MM.1S (cell line): ENCODE measurements at regions not wholly inside any gene's neighbourhood (a gene's known extent, or its start where the extent isn't known, plus 50 kb on each side); places are given as distances from the start of the nearest gene placed in this dataset.

Source experiments
- DNase-seq: peaks from one replicate; pipeline ENCODE4 v3.0.0-alpha.2; 2015
- H2AFZ ChIP-seq: fragments of 300-600 bp; sonication (generic); 2 replicates; pipeline ENCODE4 v1.6.0; 2016; ENCODE audit warnings: antibody characterized with exemption, low read length
- H3F3A ChIP-seq: fragments of 300-600 bp; sonication (generic); 2 replicates; pipeline ENCODE4 v1.6.1; 2016; ENCODE audit warnings: mild to moderate bottlenecking, antibody characterized with exemption, low read length, moderate library complexity, mixed read lengths; ENCODE audit not compliant: insufficient read depth
- H3K27ac ChIP-seq: fragments of 300-600 bp; sonication (generic); 2 replicates; pipeline ENCODE4 v1.5.1; 2016; ENCODE audit warnings: mild to moderate bottlenecking, low read length
- H3K27me3 ChIP-seq: fragments of 300-600 bp; sonication (generic); replicated peaks from 2 replicates; pipeline ENCODE4 v1.6.0; 2016; ENCODE audit warnings: low read length; ENCODE audit not compliant: insufficient read depth
- H3K36me3 ChIP-seq: fragments of 300-600 bp; sonication (generic); replicated peaks from 2 replicates; pipeline ENCODE4 v1.6.1; 2016; ENCODE audit warnings: mild to moderate bottlenecking, low read length, mixed read lengths; ENCODE audit not compliant: insufficient read depth
- H3K4me1 ChIP-seq: fragments of 300-600 bp; sonication (generic); 2 replicates; pipeline ENCODE4 v1.6.1; 2016; ENCODE audit warnings: low read length, mixed read lengths
- H3K4me2 ChIP-seq: fragments of 300-600 bp; sonication (generic); 2 replicates; pipeline ENCODE4 v1.6.0; 2016; ENCODE audit warnings: low read depth, low read length
- H3K4me3 ChIP-seq: fragments of 300-600 bp; sonication (generic); 2 replicates; pipeline ENCODE4 v1.5.1; 2016; ENCODE audit warnings: low read length, mixed read lengths
- H3K79me2 ChIP-seq: fragments of 300-600 bp; sonication (generic); 2 replicates; pipeline ENCODE4 v1.6.1; 2016; ENCODE audit warnings: mixed run types, low read length, mixed read lengths
- H3K9ac ChIP-seq: fragments of 300-600 bp; sonication (generic); 2 replicates; pipeline ENCODE4 v1.6.1; 2016; ENCODE audit warnings: low read length, mixed read lengths
- H3K9me2 ChIP-seq: fragments of 300-600 bp; sonication (generic); replicated peaks from 2 replicates; pipeline ENCODE4 v1.6.1; 2016; ENCODE audit warnings: mild to moderate bottlenecking, low read length, mixed read lengths; ENCODE audit not compliant: insufficient read depth
- H3K9me3 ChIP-seq: fragments of 300-600 bp; sonication (generic); replicated peaks from 2 replicates; pipeline ENCODE4 v1.6.1; 2016; ENCODE audit warnings: mild to moderate bottlenecking, low read length, mixed read lengths; ENCODE audit not compliant: insufficient read depth
- H4K20me1 ChIP-seq: fragments of 300-600 bp; sonication (generic); 2 replicates; pipeline ENCODE4 v1.6.1; 2016; ENCODE audit warnings: mild to moderate bottlenecking, low read length, moderate library complexity, mixed read lengths; ENCODE audit not compliant: insufficient read depth
- CTCF ChIP-seq: fragments of 300-600 bp; sonication (generic); IDR thresholded peaks from 2 replicates; pipeline ENCODE4 v1.5.1; 2016; ENCODE audit warnings: antibody characterized with exemption, low read length, mixed read lengths
- EZH2 ChIP-seq: fragments of 300-600 bp; sonication (generic); optimal IDR thresholded peaks from 2 replicates; pipeline ENCODE3; 2017; ENCODE audit warnings: low read depth, mild to moderate bottlenecking, antibody characterized with exemption, low read length, mixed read lengths
- EZH2phosphoT487 ChIP-seq: fragments of 300-600 bp; sonication (generic); IDR thresholded peaks from 2 replicates; pipeline ENCODE4 v1.6.1; 2018; ENCODE audit warnings: antibody characterized with exemption, low read length

- TF ChIP-seq EZH2phosphoT487 (no peak), CTCF (no peak)
- H3K9me3 ChIP-seq, result no peaks in the 10 kb centered on the region
- no peaks in the 10 kb centered on the region for H4K20me1 ChIP-seq
- H3K9ac ChIP-seq, result no peak overlapping the region
- H3K27me3 ChIP-seq, result no peaks in the 10 kb centered on the region
- H3K36me3 ChIP-seq, result no peaks in the 10 kb centered on the region
- H3K79me2 ChIP-seq, result no peaks in the 10 kb centered on the region
- H3K9me2 ChIP-seq, result no peaks in the 10 kb centered on the region
- DNase-seq, result no peak
- H2AFZ ChIP-seq, result no peak overlapping the region
- no peaks in the 10 kb centered on the region for H3F3A ChIP-seq
- H3K4me1 ChIP-seq, result no peaks in the 10 kb centered on the region
- no peak overlapping the region for H3K4me3 ChIP-seq
- H3K27ac ChIP-seq, result no peak overlapping the region
- H3K4me2 ChIP-seq, result no peak overlapping the region
Observed at GRCh38 chr13:107266657-107267056, 698.7 kb upstream of the ARGLU1 start.

GRCh38 chr13:107258599-107259187 lies 690.8 kb upstream of the ARGLU1 start:
- DNase-seq, result no peak

GRCh38 chr13:107254392-107254791 lies 686.5 kb upstream of the ARGLU1 start:
- no peak overlapping the region for H3K9ac ChIP-seq
- no peaks in the 10 kb centered on the region for H3F3A ChIP-seq
- H3K27me3 ChIP-seq, result no peaks in the 10 kb centered on the region
- H2AFZ ChIP-seq, result no peak overlapping the region
- no peak overlapping the region for H3K4me3 ChIP-seq
- no peaks in the 10 kb centered on the region for H3K4me1 ChIP-seq
- no peak overlapping the region for H3K4me2 ChIP-seq
- no peaks in the 10 kb centered on the region for H3K9me2 ChIP-seq
- no peaks in the 10 kb centered on the region for H3K9me3 ChIP-seq
- no peaks in the 10 kb centered on the region for H4K20me1 ChIP-seq
- H3K79me2 ChIP-seq, result no peaks in the 10 kb centered on the region
- H3K36me3 ChIP-seq, result no peaks in the 10 kb centered on the region
- H3K27ac ChIP-seq, result no peak overlapping the region
- TF ChIP-seq CTCF (no peak), EZH2 (no peak), EZH2phosphoT487 (no peak)
- DNase-seq, result no peak

More at GRCh38 chr13:107258599-107259187, 690.8 kb upstream of the ARGLU1 start:
- Histone ChIP-seq H3K79me2 (no peaks in the 10 kb centered on the region), H3K9ac (no peak overlapping the region), H3K4me3 (no peak overlapping the region), H3K9me2 (no peaks in the 10 kb centered on the region), H4K20me1 (no peaks in the 10 kb centered on the region), H3K27ac (no peak overlapping the region), H3K9me3 (no peaks in the 10 kb centered on the region), H3K27me3 (no peaks in the 10 kb centered on the region), H3K4me2 (no peak overlapping the region), H2AFZ (no peak overlapping the region), H3K36me3 (no peaks in the 10 kb centered on the region), H3F3A (no peaks in the 10 kb centered on the region), H3K4me1 (no peaks in the 10 kb centered on the region)
- TF ChIP-seq EZH2 (no peak), CTCF (no peak)
